ENCODE measurements at regions not wholly inside any gene's neighbourhood (a gene's known extent, or its start where the extent isn't known, plus 50 kb on each side); places are given as distances from the start of the nearest gene placed in this dataset.
A peak's percentile ranks its signal among the peaks of the same experiment; 100 is the strongest.

DNA sequence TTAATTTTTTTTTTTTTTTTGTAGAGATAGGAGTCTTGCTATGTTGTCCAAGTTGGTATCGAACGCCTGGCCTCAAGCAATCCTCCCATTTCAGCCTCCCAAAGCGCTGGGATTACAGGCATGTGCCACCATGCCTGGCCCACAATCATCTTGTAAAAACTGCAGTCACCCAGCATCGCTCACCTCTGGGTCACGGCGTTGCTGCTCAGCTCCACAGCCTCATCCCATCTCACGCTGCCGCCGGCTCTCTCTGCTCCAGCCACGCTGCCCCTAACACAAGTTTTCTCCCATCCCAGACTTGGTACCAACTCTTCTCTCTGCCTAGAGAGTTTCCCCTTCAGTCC, 69.2 kb downstream of the MAP1LC3B2 start:
- Histone ChIP-seq H4K20me1 (ENCODE audit: insufficient read depth) (no peaks in the 10 kb centered on the region), H2AFZ (ENCODE audit: low read depth, low read length, poor library complexity, severe bottlenecking) (no peak overlapping the region), H3K4me2 (ENCODE audit: low read length) (peak overlapping the region; percentile 47), H3K27me3 (ENCODE audit: insufficient read depth, low read length) (no peaks in the 10 kb centered on the region), H3K27ac (ENCODE audit: low read depth, low read length) (no peak overlapping the region), H3K9ac (ENCODE audit: low read length) (no peak overlapping the region), H3K9me3 (ENCODE audit: control insufficient read depth in 1 of 2, insufficient read depth in 1 of 2, low read depth in 1 of 2, low read length in 2 of 2) (peaks cover 0 to under 1% of the 10 kb centered on the region in 2 experiments; a peak in 1 of 4 replicates), H3K36me3 (ENCODE audit: control insufficient read depth in 1 of 2, insufficient read depth in 2 of 2, low read length in 2 of 2) (no peaks in the 10 kb centered on the region), H3K79me2 (ENCODE audit: insufficient read depth, low read length) (no peaks in the 10 kb centered on the region), H3K4me1 (ENCODE audit: control insufficient read depth in 1 of 2, insufficient read depth in 2 of 2, low read length in 2 of 2) (peaks cover 5 to 17% of the 10 kb centered on the region in 2 experiments), H3K4me3 (replicated peaks in 1 of 2; ENCODE audit: low read depth in 1 of 2, low read length in 2 of 2) (no peak overlapping the region), H3K9me2 (ENCODE audit: insufficient read depth) (no peaks in the 10 kb centered on the region)
- POLR2A ChIA-PET = no interaction called here
- RAD21 ChIA-PET (ENCODE audit: low non-redundant PET in 1 of 2, low total read pairs in 2 of 2, uncharacterized antibody in 2 of 2, unreplicated experiment in 2 of 2) = no interaction called here
- ATAC-seq = peak; percentile 53
- no peak for DNase-seq (ENCODE audit: low read depth, low spot score)
- no peak for TF ChIP-seq FOSL1 (IDR thresholded peaks at IDR 0.05; ENCODE audit: low read depth)
- TF ChIP-seq, protein P1, sequence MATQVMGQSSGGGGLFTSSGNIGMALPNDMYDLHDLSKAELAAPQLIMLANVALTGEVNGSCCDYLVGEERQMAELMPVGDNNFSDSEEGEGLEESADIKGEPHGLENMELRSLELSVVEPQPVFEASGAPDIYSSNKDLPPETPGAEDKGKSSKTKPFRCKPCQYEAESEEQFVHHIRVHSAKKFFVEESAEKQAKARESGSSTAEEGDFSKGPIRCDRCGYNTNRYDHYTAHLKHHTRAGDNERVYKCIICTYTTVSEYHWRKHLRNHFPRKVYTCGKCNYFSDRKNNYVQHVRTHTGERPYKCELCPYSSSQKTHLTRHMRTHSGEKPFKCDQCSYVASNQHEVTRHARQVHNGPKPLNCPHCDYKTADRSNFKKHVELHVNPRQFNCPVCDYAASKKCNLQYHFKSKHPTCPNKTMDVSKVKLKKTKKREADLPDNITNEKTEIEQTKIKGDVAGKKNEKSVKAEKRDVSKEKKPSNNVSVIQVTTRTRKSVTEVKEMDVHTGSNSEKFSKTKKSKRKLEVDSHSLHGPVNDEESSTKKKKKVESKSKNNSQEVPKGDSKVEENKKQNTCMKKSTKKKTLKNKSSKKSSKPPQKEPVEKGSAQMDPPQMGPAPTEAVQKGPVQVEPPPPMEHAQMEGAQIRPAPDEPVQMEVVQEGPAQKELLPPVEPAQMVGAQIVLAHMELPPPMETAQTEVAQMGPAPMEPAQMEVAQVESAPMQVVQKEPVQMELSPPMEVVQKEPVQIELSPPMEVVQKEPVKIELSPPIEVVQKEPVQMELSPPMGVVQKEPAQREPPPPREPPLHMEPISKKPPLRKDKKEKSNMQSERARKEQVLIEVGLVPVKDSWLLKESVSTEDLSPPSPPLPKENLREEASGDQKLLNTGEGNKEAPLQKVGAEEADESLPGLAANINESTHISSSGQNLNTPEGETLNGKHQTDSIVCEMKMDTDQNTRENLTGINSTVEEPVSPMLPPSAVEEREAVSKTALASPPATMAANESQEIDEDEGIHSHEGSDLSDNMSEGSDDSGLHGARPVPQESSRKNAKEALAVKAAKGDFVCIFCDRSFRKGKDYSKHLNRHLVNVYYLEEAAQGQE (IDR thresholded peaks at IDR 0.05; ENCODE audit: low read depth) = no peak
- TF ChIP-seq, protein P2, sequence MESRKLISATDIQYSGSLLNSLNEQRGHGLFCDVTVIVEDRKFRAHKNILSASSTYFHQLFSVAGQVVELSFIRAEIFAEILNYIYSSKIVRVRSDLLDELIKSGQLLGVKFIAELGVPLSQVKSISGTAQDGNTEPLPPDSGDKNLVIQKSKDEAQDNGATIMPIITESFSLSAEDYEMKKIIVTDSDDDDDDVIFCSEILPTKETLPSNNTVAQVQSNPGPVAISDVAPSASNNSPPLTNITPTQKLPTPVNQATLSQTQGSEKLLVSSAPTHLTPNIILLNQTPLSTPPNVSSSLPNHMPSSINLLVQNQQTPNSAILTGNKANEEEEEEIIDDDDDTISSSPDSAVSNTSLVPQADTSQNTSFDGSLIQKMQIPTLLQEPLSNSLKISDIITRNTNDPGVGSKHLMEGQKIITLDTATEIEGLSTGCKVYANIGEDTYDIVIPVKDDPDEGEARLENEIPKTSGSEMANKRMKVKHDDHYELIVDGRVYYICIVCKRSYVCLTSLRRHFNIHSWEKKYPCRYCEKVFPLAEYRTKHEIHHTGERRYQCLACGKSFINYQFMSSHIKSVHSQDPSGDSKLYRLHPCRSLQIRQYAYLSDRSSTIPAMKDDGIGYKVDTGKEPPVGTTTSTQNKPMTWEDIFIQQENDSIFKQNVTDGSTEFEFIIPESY (IDR thresholded peaks at IDR 0.05; ENCODE audit: extremely low read depth, insufficient replicate concordance, low read length) = no peak
- intact Hi-C loops (cut with micrococcal nuclease) = no loop called here
- no TSS peak for BruUV-seq (replicated peaks)
- CTCF ChIA-PET = interaction anchor here (0.7 to 1.4 kb wide), 3 partner anchors 19 to 69 kb away, joined by 3 to 4 read pairs (median 3); no protein-coding TSS in a partner anchor
